H9 (cell line): ENCODE measurements at regions not wholly inside any gene's neighbourhood (a gene's known extent, or its start where the extent isn't known, plus 50 kb on each side); places are given as distances from the start of the nearest gene placed in this dataset.

ENCODE experiments used
- DNase-seq: peaks from one replicate; pipeline ENCODE4 v3.0.0-alpha.2; 2017
- H2AFZ ChIP-seq: one replicate; pipeline ENCODE4 v1.6.1; 2013; ENCODE audit warnings: mild to moderate bottlenecking, low read length, control low read depth, moderate library complexity
- H2AK5ac ChIP-seq: 2 replicates; pipeline ENCODE4 v1.6.1; 2013; ENCODE audit warnings: low read length, control low read depth, mixed read lengths; ENCODE audit not compliant: insufficient read length
- H2BK120ac ChIP-seq: one replicate; pipeline ENCODE4 v1.6.1; 2013; ENCODE audit warnings: low read depth, mild to moderate bottlenecking, low read length, control low read depth, inconsistent platforms; ENCODE audit not compliant: poor library complexity, severe bottlenecking
- H2BK12ac ChIP-seq: 2 replicates; pipeline ENCODE4 v1.6.1; 2013; ENCODE audit warnings: low read length, control low read depth, mixed read lengths, low read depth; ENCODE audit not compliant: insufficient read length
- H2BK15ac ChIP-seq: 2 replicates; pipeline ENCODE4 v1.6.1; 2013; ENCODE audit warnings: low read depth, low read length, control low read depth
- H2BK20ac ChIP-seq: one replicate; pipeline ENCODE4 v1.6.1; 2013; ENCODE audit warnings: low read depth, mild to moderate bottlenecking, low read length, control low read depth, inconsistent platforms; ENCODE audit not compliant: poor library complexity, severe bottlenecking
- H2BK5ac ChIP-seq: 2 replicates; pipeline ENCODE4 v1.6.1; 2013; ENCODE audit warnings: low read length, control low read depth, mixed read lengths; ENCODE audit not compliant: insufficient read length
- H3K14ac ChIP-seq: 2 replicates; pipeline ENCODE4 v1.6.1; 2013; ENCODE audit warnings: low read length, control low read depth; ENCODE audit not compliant: insufficient read depth
- H3K18ac ChIP-seq: 2 replicates; pipeline ENCODE4 v1.6.1; 2013; ENCODE audit warnings: low read depth, mild to moderate bottlenecking, mixed read lengths, low read length, control low read depth; ENCODE audit not compliant: insufficient read length
- H3K23ac ChIP-seq: 2 replicates; pipeline ENCODE4 v1.6.1; 2013; ENCODE audit warnings: low read length, control low read depth, mixed read lengths, low read depth; ENCODE audit not compliant: insufficient read length
- H3K23me2 ChIP-seq: 2 replicates; pipeline ENCODE4 v1.6.1; 2013; ENCODE audit warnings: low read depth, mild to moderate bottlenecking, mixed read lengths, low read length, control low read depth; ENCODE audit not compliant: insufficient read length, poor library complexity, severe bottlenecking
- H3K27ac ChIP-seq: 2 replicates; pipeline ENCODE4 v1.5.1; 2013; ENCODE audit warnings: low read length, control low read depth, mixed read lengths, low read depth; ENCODE audit not compliant: insufficient read length
- H3K27me3 ChIP-seq: 2 replicates; pipeline ENCODE4 v1.6.1; 2013; ENCODE audit warnings: low read length, control low read depth, inconsistent platforms; ENCODE audit not compliant: insufficient read depth
- H3K4ac ChIP-seq: 2 replicates; pipeline ENCODE4 v1.6.1; 2013; ENCODE audit warnings: low read depth, mild to moderate bottlenecking, control low read depth, inconsistent platforms, low read length, moderate library complexity
- H3K4me1 ChIP-seq: 2 replicates; pipeline ENCODE4 v1.6.1; 2013; ENCODE audit warnings: low read length, control low read depth, inconsistent platforms; ENCODE audit not compliant: insufficient read depth
- H3K4me2 ChIP-seq: 2 replicates; pipeline ENCODE4 v1.6.1; 2013; ENCODE audit warnings: low read length, control low read depth, mixed read lengths; ENCODE audit not compliant: insufficient read length, insufficient read depth
- H3K56ac ChIP-seq: 2 replicates; pipeline ENCODE4 v1.6.1; 2013; ENCODE audit warnings: low read depth, mild to moderate bottlenecking, mixed read lengths, low read length, control low read depth; ENCODE audit not compliant: insufficient read length
- H3K79me1 ChIP-seq: 2 replicates; pipeline ENCODE4 v1.6.1; 2013; ENCODE audit warnings: low read depth, mild to moderate bottlenecking, moderate library complexity, low read length, control low read depth, inconsistent platforms; ENCODE audit not compliant: insufficient read depth, poor library complexity, severe bottlenecking
- H3K79me2 ChIP-seq: 2 replicates; pipeline ENCODE4 v1.6.1; 2013; ENCODE audit warnings: low read length, control low read depth, inconsistent platforms; ENCODE audit not compliant: insufficient read depth
- H3K9ac ChIP-seq: 2 replicates; pipeline ENCODE4 v1.6.1; 2013; ENCODE audit warnings: low read length, control low read depth, mixed read lengths; ENCODE audit not compliant: insufficient read length; ENCODE audit errors: extremely low read depth
- H3K9me3 ChIP-seq: one replicate; pipeline ENCODE4 v1.6.1; 2013; ENCODE audit warnings: low read depth, low read length, inconsistent platforms; ENCODE audit not compliant: control insufficient read depth
- H3T11ph ChIP-seq: one replicate; pipeline ENCODE4 v1.6.1; 2013; ENCODE audit warnings: mild to moderate bottlenecking, low read length, control low read depth, inconsistent platforms
- H4K20me1 ChIP-seq: one replicate; pipeline ENCODE4 v1.6.1; 2013; ENCODE audit not compliant: control insufficient read depth, insufficient read length, insufficient read depth
- H4K5ac ChIP-seq: 2 replicates; pipeline ENCODE4 v1.6.1; 2013; ENCODE audit warnings: low read depth, mild to moderate bottlenecking, mixed read lengths, low read length, control low read depth; ENCODE audit not compliant: insufficient read length
- H4K8ac ChIP-seq: replicated peaks from 2 replicates; pipeline ENCODE4 v1.6.1; 2013; ENCODE audit warnings: low read length, control low read depth, mixed read lengths, low read depth; ENCODE audit not compliant: insufficient read length
- H4K91ac ChIP-seq: 2 replicates; pipeline ENCODE4 v1.6.1; 2013; ENCODE audit warnings: low read depth, mild to moderate bottlenecking, moderate library complexity, mixed read lengths, low read length, control low read depth; ENCODE audit not compliant: insufficient read length
- H3K27ac Mint-ChIP-seq, 3 experiments: 2 replicates in 2 of 3; 3 replicates in 1 of 3; pipeline ENCODE4 v1.8.0; 2020 to 2021; ENCODE audit warnings: mixed read lengths in 3 of 3, mild to moderate bottlenecking in 1 of 3, moderate library complexity in 1 of 3
- H3K27me3 Mint-ChIP-seq: 2 replicates; pipeline ENCODE4 v1.8.0; 2021; ENCODE audit warnings: low read depth, mild to moderate bottlenecking, moderate library complexity, mixed read lengths
- H3K36me3 Mint-ChIP-seq, 3 experiments: 2 replicates in 2 of 3; 3 replicates in 1 of 3; pipeline ENCODE4 v1.8.0; 2020 to 2021; ENCODE audit warnings: low read depth in 3 of 3, mixed read lengths in 3 of 3; ENCODE audit not compliant: insufficient read depth in 1 of 3
- H3K4me1 Mint-ChIP-seq, 2 experiments: 2 replicates each; pipeline ENCODE4 v1.8.0; 2020; ENCODE audit warnings: mixed read lengths in 2 of 2
- H3K4me3 Mint-ChIP-seq, 2 experiments: 2 replicates in 1 of 2; 3 replicates in 1 of 2; pipeline ENCODE4 v1.8.0; 2020 to 2021; ENCODE audit warnings: mild to moderate bottlenecking in 2 of 2, mixed read lengths in 2 of 2, moderate library complexity in 1 of 2
- H3K9me3 Mint-ChIP-seq, 2 experiments: 2 replicates in 1 of 2; 3 replicates in 1 of 2; pipeline ENCODE4 v1.8.0; 2020; ENCODE audit warnings: mild to moderate bottlenecking in 2 of 2, mixed read lengths in 2 of 2, moderate library complexity in 1 of 2
- CTCF ChIP-seq: fragments of 200-600 bp; sonication (generic); conservative IDR thresholded peaks from 3 replicates; pipeline ENCODE4 v1.8.0; 2021; ENCODE audit warnings: antibody characterized with exemption, mild to moderate bottlenecking
- WGBS: extraction: QIAGEN DNeasy Blood & Tissue Kit; methylation state at CpG from one replicate; pipeline ENCODE4 v1.1.7; 2013; ENCODE audit warnings: missing lambda C conversion rate, low lambda C conversion rate, mixed read lengths; ENCODE audit not compliant: insufficient read length; ENCODE audit errors: extremely low coverage; 5-methylcytosine and 5-hydroxymethylcytosine counted together

GRCh38 chr9:126108240-126108639, 218.4 kb upstream of the MVB12B start:
- H2BK5ac ChIP-seq = no peak overlapping the region
- H4K5ac ChIP-seq = no peak overlapping the region
- no peak overlapping the region for H3K4me2 ChIP-seq
- peaks cover 3% of the 10 kb centered on the region for H3K23me2 ChIP-seq
- H2AFZ ChIP-seq = no peak overlapping the region
- Mint-ChIP-seq H3K9me3 (no peaks in the 10 kb centered on the region; a peak in 1 of 5 replicates), H3K36me3 (no peaks in the 10 kb centered on the region), H3K4me1 (peaks cover 4 to 5% of the 10 kb centered on the region in 2 experiments; a peak in 2 of 4 replicates), H3K27ac (no peak overlapping the region), H3K4me3 (no peak overlapping the region), H3K27me3 (peaks cover 19% of the 10 kb centered on the region)
- H2BK15ac ChIP-seq = no peak overlapping the region
- H3T11ph ChIP-seq = no peak overlapping the region
- no peaks in the 10 kb centered on the region for H3K79me1 ChIP-seq
- H3K56ac ChIP-seq = no peak overlapping the region
- no CpG with 5 or more reads among the region's 11 CpGs for WGBS
- H4K91ac ChIP-seq = no peak overlapping the region
- H4K20me1 ChIP-seq = no peaks in the 10 kb centered on the region
- no peak overlapping the region for H3K14ac ChIP-seq
- no peak overlapping the region for H3K9ac ChIP-seq
- no peak overlapping the region for H2BK20ac ChIP-seq
- no peaks in the 10 kb centered on the region for H3K4me1 ChIP-seq
- H2BK120ac ChIP-seq = no peak overlapping the region
- DNase-seq = peak; percentile 49
- no peak overlapping the region for H3K27ac ChIP-seq
- H3K23ac ChIP-seq = no peak overlapping the region
- H3K27me3 ChIP-seq = no peaks in the 10 kb centered on the region; the same call in 1 of the 2 replicates
- TF ChIP-seq CTCF = no peak
- H2AK5ac ChIP-seq = no peak overlapping the region
- H4K8ac ChIP-seq = no peak overlapping the region
- no peaks in the 10 kb centered on the region for H3K79me2 ChIP-seq
- no peak overlapping the region for H3K4ac ChIP-seq
- no peak overlapping the region for H2BK12ac ChIP-seq
- no peak overlapping the region for H3K18ac ChIP-seq
- H3K9me3 ChIP-seq = no peaks in the 10 kb centered on the region
